OCI-LY1 (cell line): ENCODE measurements at regions not wholly inside any gene's neighbourhood (a gene's known extent, or its start where the extent isn't known, plus 50 kb on each side); places are given as distances from the start of the nearest gene placed in this dataset.

Experiments
- H2AFZ ChIP-seq: fragments of 200-600 bp; sonication (generic), shearing (Covaris generic); 2 replicates; pipeline ENCODE4 v1.6.0; 2014; ENCODE audit warnings: antibody characterized with exemption, mild to moderate bottlenecking, low read length
- H3F3A ChIP-seq: fragments of 200-600 bp; sonication (generic), shearing (Covaris generic); 2 replicates; pipeline ENCODE4 v1.6.0; 2014; ENCODE audit warnings: mild to moderate bottlenecking, antibody characterized with exemption, low read length, moderate library complexity; ENCODE audit not compliant: insufficient read depth
- H3K27ac ChIP-seq: fragments of 200-600 bp; sonication (generic); 2 replicates; pipeline ENCODE4 v1.5.1; 2014; ENCODE audit warnings: low read length, mixed run types, mild to moderate bottlenecking, low read depth; ENCODE audit not compliant: poor library complexity, severe bottlenecking
- H3K27me3 ChIP-seq: fragments of 200-600 bp; sonication (generic); 2 replicates; pipeline ENCODE4 v1.6.0; 2014; ENCODE audit warnings: antibody characterized with exemption, mild to moderate bottlenecking, low read length, moderate library complexity; ENCODE audit not compliant: insufficient read depth
- H3K36me3 ChIP-seq: fragments of 200-600 bp; sonication (generic); 2 replicates; pipeline ENCODE4 v1.6.1; 2014; ENCODE audit warnings: mild to moderate bottlenecking, antibody characterized with exemption, low read length, moderate library complexity, mixed read lengths; ENCODE audit not compliant: insufficient read depth
- H3K4me1 ChIP-seq: fragments of 200-600 bp; sonication (generic); 2 replicates; pipeline ENCODE4 v1.5.1; 2014; ENCODE audit warnings: mild to moderate bottlenecking, low read length, moderate library complexity; ENCODE audit not compliant: insufficient read depth, severe bottlenecking
- H3K4me2 ChIP-seq: fragments of 200-600 bp; sonication (generic), shearing (Covaris generic); 2 replicates; pipeline ENCODE4 v1.6.1; 2014; ENCODE audit warnings: low read length
- H3K4me3 ChIP-seq: fragments of 200-600 bp; sonication (generic); 2 replicates; pipeline ENCODE4 v1.5.1; 2014; ENCODE audit warnings: low read length, low read depth, mild to moderate bottlenecking, mixed read lengths; ENCODE audit not compliant: poor library complexity, severe bottlenecking
- H3K79me2 ChIP-seq: fragments of 200-600 bp; shearing (Covaris generic); 2 replicates; pipeline ENCODE4 v1.6.1; 2016; ENCODE audit warnings: mixed run types, low read length, mixed read lengths; ENCODE audit not compliant: insufficient read depth
- H3K9ac ChIP-seq: fragments of 200-600 bp; sonication (generic), shearing (Covaris generic); 2 replicates; pipeline ENCODE4 v1.6.1; 2014; ENCODE audit warnings: mild to moderate bottlenecking, low read length, mixed read lengths
- H3K9me2 ChIP-seq: fragments of 200-600 bp; sonication (generic), shearing (Covaris generic); 2 replicates; pipeline ENCODE4 v1.6.1; 2014; ENCODE audit warnings: low read depth, mild to moderate bottlenecking, low read length, mixed read lengths
- H3K9me3 ChIP-seq: fragments of 200-600 bp; shearing (Covaris generic); 2 replicates; pipeline ENCODE4 v1.6.1; 2014; ENCODE audit warnings: low read length, mixed read lengths
- H4K20me1 ChIP-seq: fragments of 200-600 bp; sonication (generic), shearing (Covaris generic); 2 replicates; pipeline ENCODE4 v1.6.0; 2016; ENCODE audit warnings: mild to moderate bottlenecking, low read length; ENCODE audit not compliant: insufficient read depth
- CTCF ChIP-seq: fragments of 200-600 bp; sonication (generic), shearing (Covaris generic); IDR thresholded peaks from 2 replicates; pipeline ENCODE4 v1.5.1; 2017; ENCODE audit warnings: mild to moderate bottlenecking, antibody characterized with exemption, low read length, moderate library complexity, mixed read lengths
- EZH2 ChIP-seq: fragments of 200-600 bp; sonication (generic), shearing (Covaris generic); IDR thresholded peaks from 2 replicates; pipeline ENCODE4 v1.8.0; 2017; ENCODE audit warnings: borderline replicate concordance, mixed run types, mild to moderate bottlenecking, antibody characterized with exemption, low read length, moderate library complexity, mixed read lengths

GRCh38 chr4:62909238-62909637 lies 1500.0 kb downstream of the TECRL start:
- Histone ChIP-seq H3K9me2 (no peaks in the 10 kb centered on the region), H2AFZ (no peak overlapping the region), H3K9me3 (no peaks in the 10 kb centered on the region), H3K4me2 (no peak overlapping the region), H3K36me3 (no peaks in the 10 kb centered on the region), H3K27me3 (no peaks in the 10 kb centered on the region), H3K79me2 (no peaks in the 10 kb centered on the region), H3F3A (no peaks in the 10 kb centered on the region), H4K20me1 (no peaks in the 10 kb centered on the region), H3K27ac (no peak overlapping the region), H3K9ac (no peak overlapping the region), H3K4me3 (no peak overlapping the region), H3K4me1 (no peaks in the 10 kb centered on the region)
- TF ChIP-seq CTCF (no peak), EZH2 (no peak)

- no peak overlapping the region for H3K4me3 ChIP-seq
- H3K9ac ChIP-seq, result no peak overlapping the region
- H3K4me1 ChIP-seq, result no peaks in the 10 kb centered on the region
- no peaks in the 10 kb centered on the region for H3K79me2 ChIP-seq
- H3F3A ChIP-seq, result no peaks in the 10 kb centered on the region
- H3K4me2 ChIP-seq, result no peak overlapping the region
- no peaks in the 10 kb centered on the region for H3K36me3 ChIP-seq
- no peaks in the 10 kb centered on the region for H3K9me2 ChIP-seq
- no peaks in the 10 kb centered on the region for H3K27me3 ChIP-seq
- no peak overlapping the region for H2AFZ ChIP-seq
- TF ChIP-seq EZH2 (no peak), CTCF (no peak)
- H3K27ac ChIP-seq, result no peak overlapping the region
- no peaks in the 10 kb centered on the region for H3K9me3 ChIP-seq
- H4K20me1 ChIP-seq, result no peaks in the 10 kb centered on the region
These were observed 1508.1 kb downstream of the TECRL start for GRCh38 chr4:62901101-62901500.

DNA sequence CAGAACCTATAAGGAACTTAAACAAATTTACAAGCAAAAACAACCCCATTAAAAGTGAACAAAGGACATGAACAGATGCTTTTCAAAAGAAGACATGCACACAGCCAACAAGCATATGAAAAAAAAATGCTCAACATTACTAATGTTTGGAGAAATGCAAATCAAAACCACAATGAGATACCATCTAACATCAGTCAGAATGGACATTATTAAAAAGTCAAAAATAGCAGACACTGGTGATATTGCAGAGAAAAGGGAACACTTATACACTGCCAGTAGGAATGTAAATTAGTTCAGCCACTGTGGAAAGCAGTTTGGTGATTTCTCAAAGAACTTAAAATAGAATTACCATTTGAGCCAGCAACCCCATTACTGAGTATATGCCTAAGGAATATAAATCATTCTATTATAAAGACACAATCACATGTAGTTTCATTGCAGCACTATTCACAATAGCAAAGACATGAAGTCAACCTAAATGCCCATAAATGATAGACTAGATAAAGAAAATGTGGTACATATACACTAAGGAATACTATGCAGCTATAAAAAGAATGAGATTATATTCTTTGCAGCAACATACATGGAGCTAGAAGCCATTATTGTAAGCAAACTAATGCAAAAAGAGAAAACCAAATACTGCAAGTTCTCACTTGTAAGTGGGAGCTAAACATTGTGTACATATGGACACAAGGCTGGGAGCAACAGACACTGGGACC lies 1509.4 kb downstream of the TECRL start:
- Histone ChIP-seq H3F3A (no peaks in the 10 kb centered on the region), H3K4me1 (no peaks in the 10 kb centered on the region), H3K27me3 (no peaks in the 10 kb centered on the region), H3K79me2 (no peaks in the 10 kb centered on the region), H3K9me3 (no peaks in the 10 kb centered on the region), H3K27ac (no peak overlapping the region), H3K9me2 (no peaks in the 10 kb centered on the region), H3K4me2 (no peak overlapping the region), H3K9ac (no peak overlapping the region), H3K4me3 (no peak overlapping the region), H2AFZ (no peak overlapping the region), H4K20me1 (no peaks in the 10 kb centered on the region), H3K36me3 (no peaks in the 10 kb centered on the region)
- no peak for TF ChIP-seq EZH2
- TF ChIP-seq CTCF, result no peak
